Endometrial microvascular endothelial cells (primary cell): ENCODE measurements at regions not wholly inside any gene's neighbourhood (a gene's known extent, or its start where the extent isn't known, plus 50 kb on each side); places are given as distances from the start of the nearest gene placed in this dataset.
"Not testable (repeated sequence)": the region's sequence is repeated elsewhere in the genome, so short reads cannot be mapped to it uniquely, and the experiment has no call there.

ENCODE experiments used
- in situ Hi-C: cut with HindIII; loops from 2 replicates; pipeline ENCODE4 v1.10.0; 2017; ENCODE audit warnings: low sequenced_read_pairs, low pct_unique_long_range_greater_than_20kb; ENCODE audit errors: inconsistent ontology term

GRCh38 chr1:181166377-181167196 lies 78.1 kb downstream of the IER5 start:
- in situ Hi-C loops, result loop anchor here (5.0 to 25.0 kb wide), 3 partner anchors 129 to 654 kb away; partner anchors contain the start of gene ACBD6

GRCh38 chr1:181169281-181169865 lies 80.9 kb downstream of the IER5 start:
- in situ Hi-C loops, result loop anchor here (5.0 to 25.0 kb wide), 3 partner anchors 132 to 657 kb away; partner anchors contain the start of gene ACBD6

GRCh38 chr1:181170194-181170593 lies 81.7 kb downstream of the IER5 start:
- in situ Hi-C loops, result loop anchor here (25.0 kb wide), 1 partner anchor 658 kb away; the partner anchor contains the start of gene ACBD6

GRCh38 chr1:181172082-181172481 lies 83.6 kb downstream of the IER5 start:
- in situ Hi-C loops, result loop anchor here (25.0 kb wide), 1 partner anchor 660 kb away; the partner anchor contains the start of gene ACBD6

- in situ Hi-C loops, result loop anchor here (25.0 kb wide), 1 partner anchor 662 kb away; the partner anchor contains the start of gene ACBD6
Observed at GRCh38 chr1:181173761-181174447, 85.4 kb downstream of the IER5 start.

- in situ Hi-C loops, result loop anchor here (25.0 kb wide), 1 partner anchor 663 kb away; the partner anchor contains the start of gene ACBD6
Observed at GRCh38 chr1:181174861-181175260, 86.4 kb downstream of the IER5 start.

GRCh38 chr1:181175356-181175910 lies 86.9 kb downstream of the IER5 start:
- in situ Hi-C loops, result no loop called here

GRCh38 chr1:181175955-181176354 lies 87.5 kb downstream of the IER5 start:
- in situ Hi-C loops, result no loop called here

GRCh38 chr1:181178241-181178879 lies 89.9 kb downstream of the IER5 start:
- in situ Hi-C loops, result no loop called here

- in situ Hi-C loops, result no loop called here
Observed at GRCh38 chr1:181179279-181179986, 90.9 kb downstream of the IER5 start.

GRCh38 chr1:181179987-181180365 lies 91.5 kb downstream of the IER5 start:
- in situ Hi-C loops, result no loop called here

GRCh38 chr1:181180407-181181031 lies 92.0 kb downstream of the IER5 start:
- in situ Hi-C loops, result no loop called here

GRCh38 chr1:181181792-181182585 lies 93.5 kb downstream of the IER5 start:
- in situ Hi-C loops, result no loop called here

GRCh38 chr1:181184621-181185020 lies 96.1 kb downstream of the IER5 start:
- in situ Hi-C loops, result no loop called here

GRCh38 chr1:181185461-181185860 lies 97.0 kb downstream of the IER5 start:
- in situ Hi-C loops, result no loop called here

- in situ Hi-C loops, result not testable (repeated sequence)
Observed at GRCh38 chr1:181186133-181186532, 97.6 kb downstream of the IER5 start.
